H1 (cell line): ENCODE measurements at regions not wholly inside any gene's neighbourhood (a gene's known extent, or its start where the extent isn't known, plus 50 kb on each side); places are given as distances from the start of the nearest gene placed in this dataset.

Source experiments
- CTCF ChIA-PET: fragments of 300-600 bp; sonication (Branson Sonifier 250); formaldehyde crosslinking; loops from one replicate; lab custom pipeline; 2021; ENCODE audit not compliant: partially characterized antibody; lab: Charles Lee
- POLR2A ChIA-PET: fragments of 300-600 bp; sonication (Branson Sonifier 250); formaldehyde crosslinking; loops from one replicate; lab custom pipeline; 2021; ENCODE audit warnings: inconsistent platforms; ENCODE audit not compliant: partially characterized antibody; lab: Charles Lee
- DNase-seq, 2 experiments: peaks; one replicate each; pipeline versions ENCODE4 v3.0.0 to v3.0.0-alpha.2; 2010 to 2022; ENCODE audit warnings: low spot score in 2 of 2, low read depth in 1 of 2, mixed read lengths in 1 of 2
- FAIRE-seq: peaks from 2 replicates; lab custom pipeline; 2011; peaks lifted over from hg19 to GRCh38; lab: Jason Lieb, UNC
- H2AFZ ChIP-seq: 2 replicates; pipeline ENCODE4 v1.8.1; 2012; ENCODE audit warnings: low read length, inconsistent platforms
- H2AK5ac ChIP-seq: 2 replicates; pipeline ENCODE4 v1.6.1; 2013; ENCODE audit warnings: low read depth, low read length
- H2BK120ac ChIP-seq: replicated peaks from 2 replicates; pipeline ENCODE3; 2013; ENCODE audit warnings: low read depth, low read length, inconsistent platforms
- H2BK12ac ChIP-seq: 2 replicates; pipeline ENCODE4 v1.6.1; 2013; ENCODE audit warnings: low read depth, low read length
- H2BK15ac ChIP-seq: 2 replicates; pipeline ENCODE4 v1.6.1; 2013; ENCODE audit warnings: low read length
- H2BK20ac ChIP-seq: 2 replicates; pipeline ENCODE4 v1.6.1; 2013; ENCODE audit warnings: low read length
- H2BK5ac ChIP-seq: 2 replicates; pipeline ENCODE4 v1.6.1; 2013; ENCODE audit warnings: low read depth, low read length
- H3K14ac ChIP-seq: 2 replicates; pipeline ENCODE4 v1.6.1; 2013; ENCODE audit warnings: inconsistent platforms; ENCODE audit not compliant: insufficient read length
- H3K18ac ChIP-seq: 2 replicates; pipeline ENCODE4 v1.6.1; 2013; ENCODE audit warnings: low read length; ENCODE audit errors: extremely low read depth
- H3K23ac ChIP-seq: 2 replicates; pipeline ENCODE4 v1.6.1; 2013; ENCODE audit warnings: inconsistent platforms; ENCODE audit not compliant: insufficient read length
- H3K23me2 ChIP-seq: 2 replicates; pipeline ENCODE4 v1.6.1; 2013; ENCODE audit warnings: low read depth, low read length
- H3K27ac ChIP-seq: 2 replicates; pipeline ENCODE4 v1.6.1; 2011; ENCODE audit warnings: low read depth, low read length, inconsistent platforms
- H3K27me3 ChIP-seq, 4 experiments: replicated peaks in 1 of 4; 1 replicate in 1 of 4; 2 replicates in 3 of 4; pipeline versions ENCODE4 v1.6.1 to v1.8.1; 2011 to 2013; ENCODE audit warnings: low read length in 3 of 4, mild to moderate bottlenecking in 3 of 4, inconsistent platforms in 2 of 4, mixed read lengths in 2 of 4, moderate library complexity in 1 of 4; ENCODE audit not compliant: control insufficient read depth in 3 of 4, insufficient read depth in 3 of 4; ENCODE audit errors: extremely low read depth in 1 of 4
- H3K36me3 ChIP-seq, 4 experiments: 2 replicates each; pipeline versions ENCODE4 v1.6.1 to v1.8.1; 2011 to 2013; ENCODE audit warnings: mild to moderate bottlenecking in 4 of 4, low read length in 3 of 4, moderate library complexity in 2 of 4, control low read depth in 1 of 4, inconsistent platforms in 1 of 4; ENCODE audit not compliant: insufficient read depth in 4 of 4, control insufficient read depth in 2 of 4
- H3K4ac ChIP-seq: replicated peaks from 2 replicates; pipeline ENCODE3; 2013; ENCODE audit warnings: low read length, low read depth, mixed read lengths, inconsistent platforms; ENCODE audit not compliant: insufficient read length
- H3K4me1 ChIP-seq, 4 experiments: replicated peaks in 1 of 4; 1 replicate in 1 of 4; 2 replicates in 3 of 4; pipeline versions ENCODE4 v1.6.1 to v1.8.1; 2011 to 2013; ENCODE audit warnings: low read length in 3 of 4, inconsistent platforms in 2 of 4, mixed read lengths in 1 of 4; ENCODE audit not compliant: insufficient read depth in 4 of 4, control insufficient read depth in 3 of 4
- H3K4me2 ChIP-seq, 2 experiments: 2 replicates each; pipeline versions ENCODE4 v1.6.1 to v1.8.1; 2011 to 2013; ENCODE audit warnings: low read depth in 2 of 2, low read length in 2 of 2, control low read depth in 1 of 2, inconsistent platforms in 1 of 2, mild to moderate bottlenecking in 1 of 2; ENCODE audit not compliant: insufficient read depth in 1 of 2
- H3K4me3 ChIP-seq, 4 experiments: fragments of 200-600, 300-600 bp in 1 of 4; sonication (generic), shearing (Covaris generic), sonication (Bioruptor Twin) in 1 of 4; 2 replicates each; pipeline versions ENCODE4 v1.5.1 to v1.8.1; 2011 to 2016; ENCODE audit warnings: low read length in 4 of 4, low read depth in 3 of 4, control low read depth in 2 of 4, inconsistent platforms in 2 of 4, mild to moderate bottlenecking in 2 of 4, mixed read lengths in 1 of 4, moderate library complexity in 1 of 4; ENCODE audit not compliant: insufficient read depth in 2 of 4; ENCODE audit errors: extremely low read depth in 1 of 4
- H3K56ac ChIP-seq: replicated peaks from 2 replicates; pipeline ENCODE3; 2013; ENCODE audit warnings: low read depth, mild to moderate bottlenecking, mixed read lengths, low read length, inconsistent platforms; ENCODE audit not compliant: insufficient read length
- H3K79me1 ChIP-seq: 2 replicates; pipeline ENCODE4 v1.6.1; 2013; ENCODE audit warnings: low read depth, low read length, control low read depth
- H3K79me2 ChIP-seq, 2 experiments: 2 replicates each; pipeline versions ENCODE4 v1.6.1 to v1.8.1; 2012 to 2013; ENCODE audit warnings: low read length in 2 of 2, mild to moderate bottlenecking in 2 of 2, inconsistent platforms in 1 of 2; ENCODE audit not compliant: insufficient read depth in 2 of 2, control insufficient read depth in 1 of 2
- H3K9ac ChIP-seq, 4 experiments: replicated peaks in 1 of 4; 1 replicate in 1 of 4; 2 replicates in 3 of 4; pipeline versions ENCODE4 v1.6.1 to v1.8.1; 2011 to 2013; ENCODE audit warnings: low read depth in 3 of 4, low read length in 3 of 4, control low read depth in 2 of 4, mild to moderate bottlenecking in 2 of 4, moderate library complexity in 2 of 4, inconsistent platforms in 1 of 4; ENCODE audit errors: extremely low read depth in 1 of 4
- H3K9me3 ChIP-seq, 2 experiments: 2 replicates each; pipeline versions ENCODE4 v1.6.1 to v1.8.1; 2012 to 2013; ENCODE audit warnings: mild to moderate bottlenecking in 2 of 2, moderate library complexity in 2 of 2, control low read depth in 1 of 2, inconsistent platforms in 1 of 2, low read depth in 1 of 2, low read length in 1 of 2, mixed read lengths in 1 of 2; ENCODE audit not compliant: insufficient read depth in 2 of 2
- H4K20me1 ChIP-seq, 2 experiments: replicated peaks in 1 of 2; 2 replicates each; pipeline versions ENCODE3 to v1.8.1; 2011 to 2013; ENCODE audit warnings: inconsistent platforms in 2 of 2, low read length in 2 of 2, mild to moderate bottlenecking in 1 of 2; ENCODE audit not compliant: insufficient read depth in 2 of 2, control insufficient read depth in 1 of 2
- H4K5ac ChIP-seq: 2 replicates; pipeline ENCODE4 v1.6.1; 2013; ENCODE audit warnings: low read length, low read depth, mixed read lengths, inconsistent platforms; ENCODE audit not compliant: insufficient read length
- H4K8ac ChIP-seq: 2 replicates; pipeline ENCODE4 v1.8.0; 2013; ENCODE audit warnings: mild to moderate bottlenecking, moderate library complexity, low read length, inconsistent platforms; ENCODE audit not compliant: insufficient read depth; ENCODE audit errors: extremely low read depth
- H4K91ac ChIP-seq: replicated peaks from 2 replicates; pipeline ENCODE3; 2013; ENCODE audit warnings: low read length, mixed read lengths, inconsistent platforms; ENCODE audit not compliant: insufficient read length
- ASH2L ChIP-seq: fragments of 200-600, 300-600 bp; sonication (generic); IDR thresholded peaks from one replicate; pipeline ENCODE4 v1.7.1; 2017; ENCODE audit warnings: low read length
- ATF2 ChIP-seq: IDR thresholded peaks from 2 replicates; pipeline ENCODE4 v1.6.1; 2012; ENCODE audit warnings: low read length, inconsistent platforms
- BRCA1 ChIP-seq: IDR thresholded peaks from 2 replicates; pipeline ENCODE4 v1.6.1; 2012; ENCODE audit warnings: low read depth, low read length, improper control_type of control experiment
- CHD1 ChIP-seq: IDR thresholded peaks from 2 replicates; pipeline ENCODE4 v1.6.1; 2012; ENCODE audit warnings: low read depth, low read length, improper control_type of control experiment
- CREB1 ChIP-seq: IDR thresholded peaks from 2 replicates; pipeline ENCODE4 v1.6.1; 2012; ENCODE audit warnings: inconsistent platforms
- EGR1 ChIP-seq: IDR thresholded peaks from 2 replicates; pipeline ENCODE4 v1.6.1; 2011; ENCODE audit warnings: low read depth, low read length, borderline replicate concordance
- HDAC2 ChIP-seq, 2 experiments: fragments of 300-600 bp in 1 of 2; sonication (generic) in 1 of 2; IDR thresholded peaks; 2 replicates each; pipeline ENCODE4 v1.6.1; 2011 to 2012; ENCODE audit warnings: low read depth in 2 of 2, low read length in 2 of 2, mild to moderate bottlenecking in 2 of 2, moderate library complexity in 2 of 2, borderline replicate concordance in 1 of 2, inconsistent platforms in 1 of 2
- HDAC6 ChIP-seq: IDR thresholded peaks from one replicate; pipeline ENCODE4 v1.7.1; 2012; ENCODE audit warnings: low read depth, mild to moderate bottlenecking, inconsistent platforms, low read length, moderate library complexity
- PHF8 ChIP-seq: fragments of 200-600 bp; sonication (generic); conservative IDR thresholded peaks from 2 replicates; pipeline ENCODE4 v1.7.1; 2012; ENCODE audit warnings: low read depth, mild to moderate bottlenecking, inconsistent platforms, low read length, moderate library complexity
- POU5F1 ChIP-seq: IDR thresholded peaks from 2 replicates; pipeline ENCODE4 v1.6.1; 2011; ENCODE audit warnings: low read depth, mild to moderate bottlenecking, low read length, moderate library complexity
- SRF ChIP-seq: IDR thresholded peaks from 2 replicates; pipeline ENCODE4 v1.6.1; 2011; ENCODE audit warnings: mild to moderate bottlenecking, low read depth, low read length, moderate library complexity
- TAF1 ChIP-seq: IDR thresholded peaks from 2 replicates; pipeline ENCODE4 v1.6.1; 2011; ENCODE audit warnings: mild to moderate bottlenecking, low read depth, low read length

GRCh38 chr6:74134327-74134726 lies 438.3 kb downstream of the CD109 start:
- H3K36me3 ChIP-seq: no peaks in the 10 kb centered on the region
- no peak overlapping the region for H4K5ac ChIP-seq
- no peak overlapping the region for H3K27ac ChIP-seq
- POLR2A ChIA-PET: no interaction called here
- H3K4me3 ChIP-seq: no peak overlapping the region
- TF ChIP-seq ATF2 (no peak), BRCA1 (no peak), TAF1 (no peak), POU5F1 (no peak), SRF (no peak), EGR1 (no peak), CHD1 (no peak), PHF8 (no peak), ASH2L (no peak), HDAC6 (no peak), HDAC2 (IDR thresholded peaks at IDR 0.05; ENCODE audit: borderline replicate concordance in 1 of 2, low read depth in 2 of 2, low read length in 2 of 2) (no peak), CREB1 (no peak)
- TF ChIP-seq, all 59 proteins: peak for 0
- H4K8ac ChIP-seq: no peak overlapping the region
- no peak overlapping the region for H2BK15ac ChIP-seq
- H3K4ac ChIP-seq: no peak overlapping the region
- no peaks in the 10 kb centered on the region for H3K79me1 ChIP-seq
- H2BK120ac ChIP-seq: no peak overlapping the region
- FAIRE-seq (no peak), DNase-seq (no peak)
- H3K18ac ChIP-seq: no peak overlapping the region
- H3K14ac ChIP-seq: no peak overlapping the region
- no peaks in the 10 kb centered on the region for H3K4me1 ChIP-seq
- no peak overlapping the region for H2BK12ac ChIP-seq
- no peak overlapping the region for H2BK5ac ChIP-seq
- no peak overlapping the region for H2BK20ac ChIP-seq
- no peak overlapping the region for H2AK5ac ChIP-seq
- no peaks in the 10 kb centered on the region for H4K20me1 ChIP-seq
- H3K56ac ChIP-seq: no peak overlapping the region
- no peak overlapping the region for H4K91ac ChIP-seq
- no peaks in the 10 kb centered on the region for H3K79me2 ChIP-seq
- no peaks in the 10 kb centered on the region for H3K23me2 ChIP-seq
- no peak overlapping the region for H3K23ac ChIP-seq
- H3K9me3 ChIP-seq: no peaks in the 10 kb centered on the region
- no peak overlapping the region for H3K9ac ChIP-seq
- no peak overlapping the region for H3K4me2 ChIP-seq
- CTCF ChIA-PET: no interaction called here
- no peak overlapping the region for H2AFZ ChIP-seq
- no peaks in the 10 kb centered on the region for H3K27me3 ChIP-seq
